ENCODE measurements at regions not wholly inside any gene's neighbourhood (a gene's known extent, or its start where the extent isn't known, plus 50 kb on each side); places are given as distances from the start of the nearest gene placed in this dataset.
A peak's percentile ranks its signal among the peaks of the same experiment; 100 is the strongest.

DNA sequence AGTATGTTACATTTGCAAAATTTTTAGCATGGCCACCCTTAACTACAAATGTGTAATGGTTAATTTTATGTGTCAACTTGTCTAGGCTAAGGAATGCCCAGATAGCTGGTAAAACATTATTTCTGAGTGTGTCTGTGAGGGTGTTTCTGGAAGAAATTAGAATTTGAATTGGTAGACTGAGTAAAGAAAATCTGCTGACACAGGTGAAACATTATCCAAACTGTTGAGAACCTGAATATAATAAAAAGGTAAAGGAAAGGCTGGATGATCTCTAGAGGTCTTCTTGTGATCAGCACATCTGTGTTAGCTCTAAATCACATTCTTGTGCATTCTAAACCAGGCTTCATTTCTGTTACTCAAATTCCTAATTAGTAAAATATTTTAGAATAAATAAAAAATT, 100.8 kb downstream of the UCHL5 start:
- in situ Hi-C loops (cut with MboI) (no loop called here), intact Hi-C loops (cut with micrococcal nuclease) (no loop called here)
- DNase-seq (ENCODE audit: extremely low read depth in 1 of 4, low spot score in 3 of 4) (no peak), ATAC-seq (no peak), FAIRE-seq (no peak)
- Histone ChIP-seq H3K9ac (ENCODE audit: insufficient read depth in 1 of 2, low read depth in 2 of 2, low read length in 2 of 2) (no peak overlapping the region), H3K36me3 (ENCODE audit: control insufficient read depth, insufficient read depth, low read length) (no peaks in the 10 kb centered on the region), H3K79me2 (ENCODE audit: control insufficient read depth, insufficient read depth, low read length) (no peaks in the 10 kb centered on the region), H3K4me3 (no peak overlapping the region), H3K27ac (ENCODE audit: extremely low read depth, low read depth, low read length) (no peak overlapping the region), H3K27me3 (ENCODE audit: control insufficient read depth in 2 of 2, insufficient read depth in 2 of 2, low read length in 2 of 2) (no peaks in the 10 kb centered on the region), H4K20me1 (replicated peaks; ENCODE audit: control insufficient read depth, insufficient read depth, low read length) (no peaks in the 10 kb centered on the region), H3K9me3 (replicated peaks; ENCODE audit: control insufficient read depth, insufficient read depth, low read depth, low read length) (no peaks in the 10 kb centered on the region), H2AFZ (ENCODE audit: low read depth, low read length) (no peak overlapping the region), H3K4me1 (replicated peaks in 1 of 2; ENCODE audit: control insufficient read depth in 2 of 2, insufficient read depth in 2 of 2, low read length in 2 of 2) (no peaks in the 10 kb centered on the region), H3K9me1 (ENCODE audit: control insufficient read depth, insufficient read depth, low read length) (no peaks in the 10 kb centered on the region), H3K4me2 (ENCODE audit: insufficient read depth, low read length) (no peak overlapping the region)
- no TSS peak for BruUV-seq (replicated peaks)
- ChIA-PET CTCF (ENCODE audit: low intra/inter-chr PET ratio) (no interaction called here), POLR2A (interaction anchor here (1.0 kb wide), 1 partner anchor 146 kb away, joined by 4 read pairs; no protein-coding TSS in a partner anchor)
- TF ChIP-seq, protein P1, sequence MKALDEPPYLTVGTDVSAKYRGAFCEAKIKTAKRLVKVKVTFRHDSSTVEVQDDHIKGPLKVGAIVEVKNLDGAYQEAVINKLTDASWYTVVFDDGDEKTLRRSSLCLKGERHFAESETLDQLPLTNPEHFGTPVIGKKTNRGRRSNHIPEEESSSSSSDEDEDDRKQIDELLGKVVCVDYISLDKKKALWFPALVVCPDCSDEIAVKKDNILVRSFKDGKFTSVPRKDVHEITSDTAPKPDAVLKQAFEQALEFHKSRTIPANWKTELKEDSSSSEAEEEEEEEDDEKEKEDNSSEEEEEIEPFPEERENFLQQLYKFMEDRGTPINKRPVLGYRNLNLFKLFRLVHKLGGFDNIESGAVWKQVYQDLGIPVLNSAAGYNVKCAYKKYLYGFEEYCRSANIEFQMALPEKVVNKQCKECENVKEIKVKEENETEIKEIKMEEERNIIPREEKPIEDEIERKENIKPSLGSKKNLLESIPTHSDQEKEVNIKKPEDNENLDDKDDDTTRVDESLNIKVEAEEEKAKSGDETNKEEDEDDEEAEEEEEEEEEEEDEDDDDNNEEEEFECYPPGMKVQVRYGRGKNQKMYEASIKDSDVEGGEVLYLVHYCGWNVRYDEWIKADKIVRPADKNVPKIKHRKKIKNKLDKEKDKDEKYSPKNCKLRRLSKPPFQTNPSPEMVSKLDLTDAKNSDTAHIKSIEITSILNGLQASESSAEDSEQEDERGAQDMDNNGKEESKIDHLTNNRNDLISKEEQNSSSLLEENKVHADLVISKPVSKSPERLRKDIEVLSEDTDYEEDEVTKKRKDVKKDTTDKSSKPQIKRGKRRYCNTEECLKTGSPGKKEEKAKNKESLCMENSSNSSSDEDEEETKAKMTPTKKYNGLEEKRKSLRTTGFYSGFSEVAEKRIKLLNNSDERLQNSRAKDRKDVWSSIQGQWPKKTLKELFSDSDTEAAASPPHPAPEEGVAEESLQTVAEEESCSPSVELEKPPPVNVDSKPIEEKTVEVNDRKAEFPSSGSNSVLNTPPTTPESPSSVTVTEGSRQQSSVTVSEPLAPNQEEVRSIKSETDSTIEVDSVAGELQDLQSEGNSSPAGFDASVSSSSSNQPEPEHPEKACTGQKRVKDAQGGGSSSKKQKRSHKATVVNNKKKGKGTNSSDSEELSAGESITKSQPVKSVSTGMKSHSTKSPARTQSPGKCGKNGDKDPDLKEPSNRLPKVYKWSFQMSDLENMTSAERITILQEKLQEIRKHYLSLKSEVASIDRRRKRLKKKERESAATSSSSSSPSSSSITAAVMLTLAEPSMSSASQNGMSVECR (CRISPR knock-in tag; IDR thresholded peaks at IDR 0.05), result no peak
- TF ChIP-seq, protein P2, sequence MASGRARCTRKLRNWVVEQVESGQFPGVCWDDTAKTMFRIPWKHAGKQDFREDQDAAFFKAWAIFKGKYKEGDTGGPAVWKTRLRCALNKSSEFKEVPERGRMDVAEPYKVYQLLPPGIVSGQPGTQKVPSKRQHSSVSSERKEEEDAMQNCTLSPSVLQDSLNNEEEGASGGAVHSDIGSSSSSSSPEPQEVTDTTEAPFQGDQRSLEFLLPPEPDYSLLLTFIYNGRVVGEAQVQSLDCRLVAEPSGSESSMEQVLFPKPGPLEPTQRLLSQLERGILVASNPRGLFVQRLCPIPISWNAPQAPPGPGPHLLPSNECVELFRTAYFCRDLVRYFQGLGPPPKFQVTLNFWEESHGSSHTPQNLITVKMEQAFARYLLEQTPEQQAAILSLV (tag; IDR thresholded peaks at IDR 0.05), result no peak
- TF ChIP-seq KAT2B (IDR thresholded peaks at IDR 0.05; ENCODE audit: low read depth, low read length) (no peak), C11orf30 (IDR thresholded peaks at IDR 0.05; ENCODE audit: low read depth) (peak; percentile 74), ETV6 (IDR thresholded peaks at IDR 0.05; ENCODE audit: borderline replicate concordance in 1 of 2, low read depth in 2 of 2, low read length in 1 of 2) (no peak), ETV6 (CRISPR knock-in tag; IDR thresholded peaks at IDR 0.05; ENCODE audit: borderline replicate concordance) (no peak), MAFG (tag; conservative IDR thresholded peaks at IDR 0.05) (peak; percentile 58; the same call in 1 of the 2 replicates), MTA3 (IDR thresholded peaks at IDR 0.05; ENCODE audit: borderline replicate concordance) (no peak), FIP1L1 (IDR thresholded peaks at IDR 0.05; ENCODE audit: low read depth, low read length, poor library complexity, severe bottlenecking) (no peak), SMARCE1 (IDR thresholded peaks at IDR 0.05) (no peak), SMAD1 (IDR thresholded peaks at IDR 0.05; ENCODE audit: low read depth, low read length, partially characterized antibody) (no peak), HDAC2 (IDR thresholded peaks at IDR 0.05) (no peak), SETDB1 (IDR thresholded peaks at IDR 0.05; ENCODE audit: low read length) (no peak), POLR2H (tag; IDR thresholded peaks at IDR 0.05; ENCODE audit: low read depth) (no peak)
- TF ChIP-seq, protein P3, sequence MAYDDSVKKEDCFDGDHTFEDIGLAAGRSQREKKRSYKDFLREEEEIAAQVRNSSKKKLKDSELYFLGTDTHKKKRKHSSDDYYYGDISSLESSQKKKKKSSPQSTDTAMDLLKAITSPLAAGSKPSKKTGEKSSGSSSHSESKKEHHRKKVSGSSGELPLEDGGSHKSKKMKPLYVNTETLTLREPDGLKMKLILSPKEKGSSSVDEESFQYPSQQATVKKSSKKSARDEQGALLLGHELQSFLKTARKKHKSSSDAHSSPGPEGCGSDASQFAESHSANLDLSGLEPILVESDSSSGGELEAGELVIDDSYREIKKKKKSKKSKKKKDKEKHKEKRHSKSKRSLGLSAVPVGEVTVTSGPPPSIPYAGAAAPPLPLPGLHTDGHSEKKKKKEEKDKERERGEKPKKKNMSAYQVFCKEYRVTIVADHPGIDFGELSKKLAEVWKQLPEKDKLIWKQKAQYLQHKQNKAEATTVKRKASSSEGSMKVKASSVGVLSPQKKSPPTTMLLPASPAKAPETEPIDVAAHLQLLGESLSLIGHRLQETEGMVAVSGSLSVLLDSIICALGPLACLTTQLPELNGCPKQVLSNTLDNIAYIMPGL (CRISPR knock-in tag; IDR thresholded peaks at IDR 0.05), result no peak
- TF ChIP-seq, protein P4, sequence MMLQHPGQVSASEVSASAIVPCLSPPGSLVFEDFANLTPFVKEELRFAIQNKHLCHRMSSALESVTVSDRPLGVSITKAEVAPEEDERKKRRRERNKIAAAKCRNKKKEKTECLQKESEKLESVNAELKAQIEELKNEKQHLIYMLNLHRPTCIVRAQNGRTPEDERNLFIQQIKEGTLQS (IDR thresholded peaks at IDR 0.05), result no peak
- TF ChIP-seq, protein P4 (CRISPR knock-in tag; conservative IDR thresholded peaks at IDR 0.05), result no peak

Measured in K562 (cell line).